ENCODE measurements at regions not wholly inside any gene's neighbourhood (a gene's known extent, or its start where the extent isn't known, plus 50 kb on each side); places are given as distances from the start of the nearest gene placed in this dataset.

DNA sequence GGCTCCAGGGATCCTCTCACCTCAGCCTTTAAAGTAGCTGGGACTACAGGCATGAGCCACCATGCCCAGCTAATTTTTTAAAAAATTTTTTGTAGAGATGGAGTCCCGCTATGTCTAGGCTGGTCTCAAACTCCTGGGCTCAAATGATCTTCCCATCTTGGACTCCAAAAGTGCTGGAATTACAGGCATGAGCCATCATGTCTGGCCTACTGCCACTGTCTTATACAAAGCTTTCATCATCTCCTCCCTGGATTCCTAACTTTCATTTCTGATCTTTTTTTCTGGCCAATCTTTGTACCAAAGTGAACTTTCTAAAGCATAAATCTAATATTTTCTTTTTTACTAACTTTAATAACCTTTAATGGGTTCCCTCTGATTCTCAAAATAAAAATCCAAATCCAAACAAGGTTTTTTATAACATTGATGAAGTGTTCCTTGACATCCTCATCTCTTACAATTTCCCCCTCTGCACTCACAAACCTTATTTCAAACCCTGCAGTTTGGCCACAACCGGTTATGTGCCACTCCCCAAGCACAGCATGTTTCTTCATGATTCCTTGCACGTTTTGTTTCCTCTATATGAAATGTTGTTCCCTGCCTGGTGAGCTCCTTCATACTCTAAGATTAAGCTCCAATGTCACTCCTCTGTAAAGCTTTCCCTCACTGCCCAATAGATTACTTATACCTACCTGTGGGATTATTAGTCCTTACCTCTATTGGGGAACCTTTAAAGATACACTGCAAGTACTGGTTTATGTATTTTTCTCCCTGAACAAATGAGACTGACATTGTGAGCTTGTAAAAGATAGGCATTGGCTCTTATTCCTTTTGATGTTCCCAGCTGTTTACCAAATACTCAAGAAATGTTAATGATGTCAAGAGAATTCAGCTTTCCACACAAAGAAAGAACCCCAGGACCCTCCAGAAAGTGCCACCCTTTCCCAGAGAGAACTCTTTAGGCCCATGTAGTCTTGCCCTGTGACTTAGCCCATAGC lies 101.7 kb downstream of the HOXA1 start:
- TF ChIP-seq, protein P1, sequence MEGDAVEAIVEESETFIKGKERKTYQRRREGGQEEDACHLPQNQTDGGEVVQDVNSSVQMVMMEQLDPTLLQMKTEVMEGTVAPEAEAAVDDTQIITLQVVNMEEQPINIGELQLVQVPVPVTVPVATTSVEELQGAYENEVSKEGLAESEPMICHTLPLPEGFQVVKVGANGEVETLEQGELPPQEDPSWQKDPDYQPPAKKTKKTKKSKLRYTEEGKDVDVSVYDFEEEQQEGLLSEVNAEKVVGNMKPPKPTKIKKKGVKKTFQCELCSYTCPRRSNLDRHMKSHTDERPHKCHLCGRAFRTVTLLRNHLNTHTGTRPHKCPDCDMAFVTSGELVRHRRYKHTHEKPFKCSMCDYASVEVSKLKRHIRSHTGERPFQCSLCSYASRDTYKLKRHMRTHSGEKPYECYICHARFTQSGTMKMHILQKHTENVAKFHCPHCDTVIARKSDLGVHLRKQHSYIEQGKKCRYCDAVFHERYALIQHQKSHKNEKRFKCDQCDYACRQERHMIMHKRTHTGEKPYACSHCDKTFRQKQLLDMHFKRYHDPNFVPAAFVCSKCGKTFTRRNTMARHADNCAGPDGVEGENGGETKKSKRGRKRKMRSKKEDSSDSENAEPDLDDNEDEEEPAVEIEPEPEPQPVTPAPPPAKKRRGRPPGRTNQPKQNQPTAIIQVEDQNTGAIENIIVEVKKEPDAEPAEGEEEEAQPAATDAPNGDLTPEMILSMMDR (IDR thresholded peaks at IDR 0.05) = no peak
- no peak for TF ChIP-seq POLR2A (IDR thresholded peaks at IDR 0.05)
